NCI-H345 (cell line): ENCODE measurements at regions not wholly inside any gene's neighbourhood (a gene's known extent, or its start where the extent isn't known, plus 50 kb on each side); places are given as distances from the start of the nearest gene placed in this dataset.

Source experiments
- DNase-seq: peaks from one replicate; lab custom pipeline; 2025; lab: John Stamatoyannopoulos, UW

GRCh38 chr10:107915215-107915610, 750.7 kb upstream of the SORCS1 start:
- no peak for DNase-seq

GRCh38 chr10:107914450-107915214, 750.1 kb upstream of the SORCS1 start:
- no peak for DNase-seq

- no peak for DNase-seq
Measured at GRCh38 chr10:107913317-107914294, 749.1 kb upstream of the SORCS1 start.

GRCh38 chr10:107901076-107901475, 736.6 kb upstream of the SORCS1 start:
- no peak for DNase-seq

GRCh38 chr10:107900131-107900530, 735.6 kb upstream of the SORCS1 start:
- DNase-seq, result no peak

GRCh38 chr10:107899502-107900062, 735.1 kb upstream of the SORCS1 start:
- no peak for DNase-seq

GRCh38 chr10:107899075-107899474, 734.6 kb upstream of the SORCS1 start:
- DNase-seq, result no peak

GRCh38 chr10:107898392-107898791, 733.9 kb upstream of the SORCS1 start:
- no peak for DNase-seq

GRCh38 chr10:107894516-107894915, 730.0 kb upstream of the SORCS1 start:
- DNase-seq, result no peak

- no peak for DNase-seq
Measured at GRCh38 chr10:107889105-107889504, 724.6 kb upstream of the SORCS1 start.

GRCh38 chr10:107880185-107880584, 715.7 kb upstream of the SORCS1 start:
- DNase-seq, result no peak

GRCh38 chr10:107873007-107873406, 708.5 kb upstream of the SORCS1 start:
- no peak for DNase-seq

GRCh38 chr10:107865691-107866090, 701.2 kb upstream of the SORCS1 start:
- DNase-seq, result no peak

GRCh38 chr10:107859065-107859464, 694.6 kb upstream of the SORCS1 start:
- DNase-seq, result no peak

- no peak for DNase-seq
Measured at GRCh38 chr10:107856047-107856315, 691.5 kb upstream of the SORCS1 start.

GRCh38 chr10:107855301-107856046, 691.0 kb upstream of the SORCS1 start:
- DNase-seq, result no peak

- no peak for DNase-seq
Measured at GRCh38 chr10:107848726-107849360, 684.3 kb upstream of the SORCS1 start.

GRCh38 chr10:107847620-107848019, 683.1 kb upstream of the SORCS1 start:
- DNase-seq, result no peak

GRCh38 chr10:107834706-107835105, 670.2 kb upstream of the SORCS1 start:
- DNase-seq, result no peak

GRCh38 chr10:107831772-107832171, 667.3 kb upstream of the SORCS1 start:
- DNase-seq, result no peak

GRCh38 chr10:107829161-107829560, 664.7 kb upstream of the SORCS1 start:
- DNase-seq, result no peak

- DNase-seq, result no peak
Measured at GRCh38 chr10:107826171-107826570, 661.7 kb upstream of the SORCS1 start.
